Esophagus muscularis mucosa (tissue), 4 donors: ENCODE measurements at regions not wholly inside any gene's neighbourhood (a gene's known extent, or its start where the extent isn't known, plus 50 kb on each side); places are given as distances from the start of the nearest gene placed in this dataset.
"Not testable (repeated sequence)": the region's sequence is repeated elsewhere in the genome, so short reads cannot be mapped to it uniquely, and the experiment has no call there.

Experiments used
- EP300 ChIP-seq: sonication (generic); formaldehyde crosslinking; IDR thresholded peaks from one replicate; pipeline ENCODE4 v1.6.1; 2017; ENCODE audit warnings: antibody characterized with exemption
- POLR2A ChIP-seq: fragments of 450-650 bp; IDR thresholded peaks from one replicate; pipeline ENCODE4 v1.6.1; 2017; ENCODE audit warnings: antibody characterized with exemption, moderate library complexity, mild to moderate bottlenecking, low read depth
- POLR2AphosphoS5 ChIP-seq, 2 donors: sonication (generic); formaldehyde crosslinking; IDR thresholded peaks; one replicate each; pipeline ENCODE4 v1.6.1; 2017; ENCODE audit warnings: antibody characterized with exemption in 2 of 2
- TF ChIP-seq, protein P1 (sequence below), 3 experiments: fragments of 200-600 bp in 2 of 3; fragments of 450-650 bp in 1 of 3; sonication (generic) in 2 of 3; IDR thresholded peaks; one replicate each; pipeline ENCODE4 v1.5.1; 2017 to 2019; ENCODE audit warnings: antibody characterized with exemption in 3 of 3, mild to moderate bottlenecking in 2 of 3, moderate library complexity in 1 of 3

GRCh38 chr7:5131238-5131637 is 58.8 kb upstream of the WIPI2 start:
- TF ChIP-seq, protein P1, sequence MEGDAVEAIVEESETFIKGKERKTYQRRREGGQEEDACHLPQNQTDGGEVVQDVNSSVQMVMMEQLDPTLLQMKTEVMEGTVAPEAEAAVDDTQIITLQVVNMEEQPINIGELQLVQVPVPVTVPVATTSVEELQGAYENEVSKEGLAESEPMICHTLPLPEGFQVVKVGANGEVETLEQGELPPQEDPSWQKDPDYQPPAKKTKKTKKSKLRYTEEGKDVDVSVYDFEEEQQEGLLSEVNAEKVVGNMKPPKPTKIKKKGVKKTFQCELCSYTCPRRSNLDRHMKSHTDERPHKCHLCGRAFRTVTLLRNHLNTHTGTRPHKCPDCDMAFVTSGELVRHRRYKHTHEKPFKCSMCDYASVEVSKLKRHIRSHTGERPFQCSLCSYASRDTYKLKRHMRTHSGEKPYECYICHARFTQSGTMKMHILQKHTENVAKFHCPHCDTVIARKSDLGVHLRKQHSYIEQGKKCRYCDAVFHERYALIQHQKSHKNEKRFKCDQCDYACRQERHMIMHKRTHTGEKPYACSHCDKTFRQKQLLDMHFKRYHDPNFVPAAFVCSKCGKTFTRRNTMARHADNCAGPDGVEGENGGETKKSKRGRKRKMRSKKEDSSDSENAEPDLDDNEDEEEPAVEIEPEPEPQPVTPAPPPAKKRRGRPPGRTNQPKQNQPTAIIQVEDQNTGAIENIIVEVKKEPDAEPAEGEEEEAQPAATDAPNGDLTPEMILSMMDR (IDR thresholded peaks at IDR 0.05) = not testable (repeated sequence)
- TF ChIP-seq POLR2AphosphoS5 (IDR thresholded peaks at IDR 0.05); EP300; POLR2A: not testable (repeated sequence)
